Ectodermal cell (in vitro differentiated cells): ENCODE measurements at regions not wholly inside any gene's neighbourhood (a gene's known extent, or its start where the extent isn't known, plus 50 kb on each side); places are given as distances from the start of the nearest gene placed in this dataset.

ENCODE experiments used
- H3K27ac ChIP-seq: 2 replicates; pipeline ENCODE4 v1.7.0; 2013; ENCODE audit warnings: mild to moderate bottlenecking, low read depth, low read length; ENCODE audit not compliant: insufficient read depth, poor library complexity, severe bottlenecking
- H3K27me3 ChIP-seq: 2 replicates; pipeline ENCODE4 v1.7.0; 2013; ENCODE audit warnings: mild to moderate bottlenecking, low read length; ENCODE audit not compliant: insufficient read depth, control insufficient read depth, poor library complexity, severe bottlenecking
- H3K36me3 ChIP-seq: one replicate; pipeline ENCODE4 v1.7.0; 2013; ENCODE audit warnings: low read length; ENCODE audit not compliant: control insufficient read depth, insufficient read depth
- H3K4me1 ChIP-seq: one replicate; pipeline ENCODE4 v1.7.0; 2013; ENCODE audit warnings: low read length; ENCODE audit not compliant: control insufficient read depth, insufficient read depth
- H3K4me3 ChIP-seq: 2 replicates; pipeline ENCODE4 v1.7.0; 2013; ENCODE audit warnings: low read depth, low read length, control low read depth; ENCODE audit not compliant: insufficient read depth
- H3K9me3 ChIP-seq: 2 replicates; pipeline ENCODE4 v1.7.0; 2013; ENCODE audit warnings: mild to moderate bottlenecking, low read length, moderate library complexity; ENCODE audit not compliant: control insufficient read depth
- WGBS, 2 experiments: methylation state at CpG; one replicate each; pipeline ENCODE4 v1.1.7; 2013; ENCODE audit warnings: missing lambda C conversion rate in 2 of 2; 5-methylcytosine and 5-hydroxymethylcytosine counted together

GRCh38 chr15:46709460-46710083 lies 1007.7 kb upstream of the SEMA6D start:
- Histone ChIP-seq H3K4me3 (no peak overlapping the region), H3K36me3 (no peaks in the 10 kb centered on the region), H3K4me1 (no peaks in the 10 kb centered on the region), H3K9me3 (no peaks in the 10 kb centered on the region), H3K27me3 (no peaks in the 10 kb centered on the region), H3K27ac (no peak overlapping the region)

DNA sequence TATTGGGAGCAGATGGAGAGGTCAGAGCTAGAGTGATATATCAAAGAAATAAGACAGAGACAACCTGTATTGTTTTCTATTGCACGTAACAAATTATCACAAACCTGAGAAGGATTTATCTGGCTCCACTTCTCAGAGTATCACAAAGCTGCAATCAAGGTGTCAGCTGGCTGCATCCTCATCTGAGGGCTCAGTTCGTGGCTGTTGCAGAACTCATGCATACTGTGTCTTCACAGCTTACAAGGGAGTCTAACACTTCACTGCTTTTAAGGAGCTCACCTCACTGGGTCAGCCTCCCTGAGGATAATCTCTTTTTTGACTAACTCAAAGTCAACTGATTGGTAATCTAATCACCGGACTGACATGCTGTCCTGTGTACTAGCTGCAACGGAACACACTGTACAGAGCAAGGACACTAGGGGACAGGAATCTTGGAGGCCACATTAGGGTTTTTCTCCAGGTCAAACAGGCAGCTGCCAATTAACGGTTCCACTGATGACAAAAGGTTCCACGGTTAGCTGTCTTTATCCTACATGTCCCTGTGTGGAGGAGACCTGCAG lies 1006.8 kb upstream of the SEMA6D start:
- Histone ChIP-seq H3K27me3 (no peaks in the 10 kb centered on the region), H3K4me1 (no peaks in the 10 kb centered on the region), H3K27ac (no peak overlapping the region), H3K36me3 (no peaks in the 10 kb centered on the region), H3K9me3 (no peaks in the 10 kb centered on the region), H3K4me3 (no peak overlapping the region)
- 96% methylated on average over 6 of the region's 6 CpGs for WGBS, 2 experiments

DNA sequence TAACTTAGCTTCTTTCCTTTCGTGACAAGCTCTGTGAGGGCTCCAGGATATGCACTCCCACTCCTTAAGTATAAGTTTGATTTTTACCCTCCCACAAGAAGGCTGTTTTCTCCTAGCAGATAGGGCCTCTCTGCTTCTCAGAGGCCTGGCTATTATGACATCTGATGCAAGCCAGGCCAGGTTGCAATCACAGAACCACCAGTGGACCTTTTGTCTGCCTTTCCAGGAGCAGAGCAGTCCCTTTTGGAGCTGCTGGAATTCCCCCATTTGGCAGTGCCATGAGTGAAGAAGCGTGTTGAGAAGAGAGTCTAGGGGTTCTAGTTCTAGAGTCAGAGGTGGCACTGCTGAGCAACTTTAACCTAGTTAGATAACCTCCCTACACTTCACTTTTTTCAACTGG lies 1004.3 kb upstream of the SEMA6D start:
- Histone ChIP-seq H3K27me3 (no peaks in the 10 kb centered on the region), H3K36me3 (no peaks in the 10 kb centered on the region), H3K27ac (no peak overlapping the region), H3K9me3 (no peaks in the 10 kb centered on the region), H3K4me3 (no peak overlapping the region), H3K4me1 (no peaks in the 10 kb centered on the region)
- 90 to 94% methylated on average over 2 of the region's 2 CpGs for WGBS, 2 experiments

DNA sequence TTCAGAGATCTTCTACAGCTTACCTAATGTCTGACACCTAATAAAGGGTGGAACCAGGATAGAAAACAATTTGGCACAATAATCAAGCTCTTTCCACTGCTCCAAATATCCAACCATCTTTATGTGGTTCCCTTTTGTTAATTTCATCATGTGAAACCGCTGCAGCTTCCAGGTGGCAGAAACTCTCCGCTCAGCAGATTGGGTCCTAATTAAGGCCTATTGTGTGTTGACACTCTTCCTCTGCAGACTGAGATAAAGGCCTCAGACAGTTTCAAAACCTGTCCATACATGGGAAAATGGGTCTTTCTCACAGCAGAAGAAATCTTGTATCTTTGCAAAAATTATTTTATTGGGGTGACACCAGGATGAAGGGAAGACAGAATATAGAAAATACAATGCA lies 1002.4 kb upstream of the SEMA6D start:
- Histone ChIP-seq H3K4me3 (no peak overlapping the region), H3K9me3 (no peaks in the 10 kb centered on the region), H3K27me3 (no peaks in the 10 kb centered on the region), H3K27ac (no peak overlapping the region), H3K4me1 (no peaks in the 10 kb centered on the region), H3K36me3 (no peaks in the 10 kb centered on the region)
- WGBS, 2 experiments, result 89 to 97% methylated on average over 2 of the region's 2 CpGs

GRCh38 chr15:46723308-46723707 lies 994.0 kb upstream of the SEMA6D start:
- Histone ChIP-seq H3K27me3 (no peaks in the 10 kb centered on the region), H3K4me1 (no peaks in the 10 kb centered on the region), H3K9me3 (no peaks in the 10 kb centered on the region), H3K4me3 (no peak overlapping the region), H3K27ac (no peak overlapping the region), H3K36me3 (no peaks in the 10 kb centered on the region)
- 100% methylated on average over 2 of the region's 2 CpGs; no CpG with 5 or more reads in 1 of the 2 experiments for WGBS, 2 experiments

DNA sequence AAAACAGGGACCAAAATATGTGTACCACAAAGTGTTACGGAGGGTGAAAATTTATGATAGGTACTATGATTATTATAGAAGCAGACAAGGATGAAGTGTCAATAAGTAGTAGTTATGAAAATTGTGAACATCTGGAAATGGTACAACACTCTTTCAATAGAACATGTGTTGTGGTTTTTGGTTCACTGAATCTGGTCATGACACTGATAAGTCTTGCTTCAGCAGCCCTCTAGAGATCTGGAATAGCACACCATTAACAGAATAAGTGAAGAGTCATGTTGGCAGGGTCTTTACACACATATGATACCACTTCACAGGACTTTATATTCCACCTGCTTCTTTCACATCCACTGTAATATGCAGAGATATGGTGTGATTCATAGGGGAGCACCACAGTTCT lies 985.2 kb upstream of the SEMA6D start:
- H3K27me3 ChIP-seq, result no peaks in the 10 kb centered on the region
- no peaks in the 10 kb centered on the region for H3K4me1 ChIP-seq
- H3K36me3 ChIP-seq, result peaks cover 3% of the 10 kb centered on the region
- H3K9me3 ChIP-seq, result no peaks in the 10 kb centered on the region
- no peak overlapping the region for H3K27ac ChIP-seq
- H3K4me3 ChIP-seq, result no peak overlapping the region
- 100% methylated on average over 1 of the region's 1 CpG for WGBS, 2 experiments

DNA sequence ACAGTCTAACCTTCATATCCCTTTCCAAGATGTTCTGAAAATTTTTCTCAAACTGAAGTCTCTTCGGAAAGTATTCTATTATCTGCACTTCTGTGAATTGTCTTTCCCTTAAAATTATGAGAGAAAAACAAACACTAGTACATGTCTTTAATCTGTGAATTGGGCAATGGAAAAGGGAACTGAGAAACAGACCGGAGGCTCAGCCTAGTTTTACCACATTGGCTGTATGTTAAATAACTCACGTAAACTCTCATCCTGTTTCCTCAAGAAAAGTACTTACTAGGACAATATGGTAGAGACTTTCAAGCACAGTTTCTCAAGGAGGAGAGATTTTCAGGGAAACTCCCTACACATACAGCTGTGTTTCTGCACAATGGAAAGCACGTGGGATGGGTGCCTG lies 982.2 kb upstream of the SEMA6D start:
- Histone ChIP-seq H3K4me3 (no peak overlapping the region), H3K36me3 (no peaks in the 10 kb centered on the region), H3K9me3 (no peaks in the 10 kb centered on the region), H3K4me1 (no peaks in the 10 kb centered on the region), H3K27me3 (no peaks in the 10 kb centered on the region), H3K27ac (no peak overlapping the region)
- WGBS, 2 experiments, result 78 to 97% methylated on average over 1 to 4 of the region's 4 CpGs

- no peak overlapping the region for H3K27ac ChIP-seq
- no peaks in the 10 kb centered on the region for H3K9me3 ChIP-seq
- 91 to 96% methylated on average over 2 to 3 of the region's 3 CpGs for WGBS, 2 experiments
- no peaks in the 10 kb centered on the region for H3K4me1 ChIP-seq
- H3K36me3 ChIP-seq, result no peaks in the 10 kb centered on the region
- no peak overlapping the region for H3K4me3 ChIP-seq
- H3K27me3 ChIP-seq, result no peaks in the 10 kb centered on the region
These were observed 966.0 kb upstream of the SEMA6D start for GRCh38 chr15:46751303-46751702.

- Histone ChIP-seq H3K36me3 (no peaks in the 10 kb centered on the region), H3K4me1 (no peaks in the 10 kb centered on the region), H3K27ac (no peak overlapping the region), H3K27me3 (no peaks in the 10 kb centered on the region), H3K4me3 (no peak overlapping the region), H3K9me3 (no peaks in the 10 kb centered on the region)
- 92 to 93% methylated on average over 4 of the region's 4 CpGs for WGBS, 2 experiments
These were observed 963.4 kb upstream of the SEMA6D start for GRCh38 chr15:46753946-46754345.

DNA sequence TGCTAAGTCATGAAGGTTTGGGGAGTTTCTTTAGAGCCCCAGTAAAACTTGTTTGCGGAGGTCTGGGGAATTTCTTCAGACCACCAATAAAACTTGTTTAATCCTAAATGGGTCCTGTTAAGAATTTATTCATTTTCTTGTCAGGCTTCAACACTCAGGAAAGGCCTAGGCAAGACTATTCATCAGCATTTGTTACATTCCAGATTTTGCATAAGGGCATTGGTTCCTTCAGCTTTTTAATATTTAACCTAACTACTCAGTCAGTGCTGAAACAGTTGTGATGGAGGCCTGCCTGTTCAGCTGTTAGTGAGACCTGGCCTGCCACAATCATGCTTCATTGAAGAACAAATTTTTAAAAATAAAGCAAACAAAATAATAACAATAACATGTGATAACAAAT lies 954.2 kb upstream of the SEMA6D start:
- 91 to 100% methylated on average over 1 of the region's 1 CpG for WGBS, 2 experiments
- H3K4me1 ChIP-seq, result no peaks in the 10 kb centered on the region
- H3K27ac ChIP-seq, result no peak overlapping the region
- H3K36me3 ChIP-seq, result no peaks in the 10 kb centered on the region
- H3K27me3 ChIP-seq, result no peaks in the 10 kb centered on the region
- no peaks in the 10 kb centered on the region for H3K9me3 ChIP-seq
- no peak overlapping the region for H3K4me3 ChIP-seq

DNA sequence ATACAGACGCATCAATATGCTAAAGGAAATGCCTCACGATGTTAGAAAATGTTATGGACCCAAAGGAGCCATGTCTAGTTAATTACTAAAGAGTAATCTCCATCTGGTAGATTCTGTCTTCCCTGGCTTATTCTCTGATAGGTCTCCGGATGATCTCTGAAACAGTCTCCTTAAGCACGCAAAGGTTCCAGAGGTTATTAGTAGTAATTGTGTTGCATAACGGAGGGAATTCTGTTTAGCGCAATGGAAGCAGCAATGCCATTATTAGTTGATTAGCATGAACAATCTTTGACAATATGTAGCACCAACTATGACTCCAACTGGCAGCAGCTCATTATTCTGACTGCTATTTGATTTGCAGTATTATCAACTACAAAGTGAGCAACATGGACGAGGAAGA lies 952.5 kb upstream of the SEMA6D start:
- Histone ChIP-seq H3K27ac (no peak overlapping the region), H3K36me3 (no peaks in the 10 kb centered on the region), H3K27me3 (no peaks in the 10 kb centered on the region), H3K4me3 (no peak overlapping the region), H3K9me3 (no peaks in the 10 kb centered on the region), H3K4me1 (no peaks in the 10 kb centered on the region)
- WGBS, 2 experiments, result 95 to 98% methylated on average over 6 to 7 of the region's 7 CpGs
